ENCODE measurements at regions not wholly inside any gene's neighbourhood (a gene's known extent, or its start where the extent isn't known, plus 50 kb on each side); places are given as distances from the start of the nearest gene placed in this dataset.

DNA sequence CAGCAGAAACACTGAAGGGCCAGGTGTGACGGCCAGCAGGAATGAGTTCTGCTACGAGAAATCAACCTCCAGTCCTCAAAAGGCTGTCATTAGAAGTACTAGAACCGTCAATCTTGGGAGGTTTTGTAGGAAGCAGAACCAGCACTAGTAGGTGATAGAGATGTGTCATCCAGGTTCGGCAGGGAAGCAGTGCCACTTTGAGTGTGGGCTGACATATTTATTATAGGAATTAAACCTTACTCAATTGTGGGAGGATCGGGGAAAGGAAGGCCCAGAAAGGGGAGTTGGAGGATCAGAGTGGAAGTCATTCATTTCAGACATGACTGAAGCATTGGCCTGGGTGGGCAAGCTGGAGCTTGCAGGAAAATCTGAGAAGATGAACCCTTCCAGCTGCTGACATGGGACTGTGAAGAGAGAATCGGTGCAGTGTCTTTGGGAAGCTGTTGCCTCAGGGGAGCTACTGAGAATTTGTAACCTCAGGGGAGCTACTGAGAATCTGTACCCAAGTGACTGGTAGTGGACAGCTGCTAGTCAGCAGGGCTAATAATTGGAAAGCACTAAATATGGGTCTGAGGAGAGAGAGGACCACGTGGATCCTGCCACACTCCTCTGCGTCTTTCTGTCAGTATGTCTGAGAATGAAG lies 177.4 kb downstream of the SPRY1 start:
- no peak for DNase-seq (ENCODE audit: low read depth)

DNA sequence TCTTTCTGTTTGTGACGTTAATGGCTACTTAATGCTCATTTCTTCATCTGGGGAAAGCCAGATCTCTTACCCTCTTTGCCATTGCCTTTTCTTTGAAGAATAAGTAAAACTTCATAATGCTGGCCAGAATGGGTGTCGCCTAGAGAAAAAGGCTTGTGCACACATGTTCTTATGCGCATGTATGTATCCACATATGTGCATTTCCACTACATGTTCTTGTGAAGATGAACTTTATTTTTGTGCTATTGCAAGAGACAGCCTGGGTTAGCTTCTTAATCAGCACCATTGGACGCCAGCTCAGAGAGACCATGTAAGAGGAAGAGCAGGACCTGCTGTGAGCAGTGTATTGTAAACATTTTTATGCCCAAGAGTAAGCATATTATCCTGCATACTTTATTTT lies 178.7 kb downstream of the SPRY1 start:
- DNase-seq (ENCODE audit: low read depth) = no peak

DNA sequence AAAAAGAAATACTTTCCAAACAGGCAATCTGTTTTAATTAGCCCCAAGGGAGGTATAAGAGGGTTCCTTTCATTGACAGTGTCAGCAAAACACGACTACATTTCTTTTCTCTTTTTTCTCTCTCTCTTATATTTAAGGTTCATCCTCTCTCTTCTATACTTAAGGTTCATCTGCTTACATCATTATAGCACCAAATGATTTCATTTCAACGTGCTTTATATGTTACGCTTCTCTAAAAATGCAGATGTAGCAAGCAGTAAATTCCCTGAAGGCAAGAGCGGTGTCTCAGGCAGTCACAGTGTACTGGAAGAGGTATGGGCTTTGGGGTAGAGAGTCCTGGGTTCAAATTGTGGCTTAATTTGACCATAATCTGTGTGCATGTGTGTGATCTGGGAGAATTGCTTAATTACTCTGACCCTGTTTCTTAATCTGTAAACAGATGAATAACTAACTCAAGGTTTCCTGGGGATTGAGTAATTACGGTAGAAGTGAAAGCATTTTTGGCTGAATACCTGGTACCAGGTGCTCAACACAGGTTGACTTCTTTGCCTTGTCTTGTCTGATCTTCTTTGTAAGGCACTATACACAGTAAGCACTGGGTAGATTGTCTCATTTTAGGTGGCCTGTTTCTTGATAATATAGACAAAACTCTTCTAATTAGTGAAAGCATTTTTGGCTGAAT lies 180.8 kb downstream of the SPRY1 start:
- DNase-seq (ENCODE audit: low read depth) = no peak

DNA sequence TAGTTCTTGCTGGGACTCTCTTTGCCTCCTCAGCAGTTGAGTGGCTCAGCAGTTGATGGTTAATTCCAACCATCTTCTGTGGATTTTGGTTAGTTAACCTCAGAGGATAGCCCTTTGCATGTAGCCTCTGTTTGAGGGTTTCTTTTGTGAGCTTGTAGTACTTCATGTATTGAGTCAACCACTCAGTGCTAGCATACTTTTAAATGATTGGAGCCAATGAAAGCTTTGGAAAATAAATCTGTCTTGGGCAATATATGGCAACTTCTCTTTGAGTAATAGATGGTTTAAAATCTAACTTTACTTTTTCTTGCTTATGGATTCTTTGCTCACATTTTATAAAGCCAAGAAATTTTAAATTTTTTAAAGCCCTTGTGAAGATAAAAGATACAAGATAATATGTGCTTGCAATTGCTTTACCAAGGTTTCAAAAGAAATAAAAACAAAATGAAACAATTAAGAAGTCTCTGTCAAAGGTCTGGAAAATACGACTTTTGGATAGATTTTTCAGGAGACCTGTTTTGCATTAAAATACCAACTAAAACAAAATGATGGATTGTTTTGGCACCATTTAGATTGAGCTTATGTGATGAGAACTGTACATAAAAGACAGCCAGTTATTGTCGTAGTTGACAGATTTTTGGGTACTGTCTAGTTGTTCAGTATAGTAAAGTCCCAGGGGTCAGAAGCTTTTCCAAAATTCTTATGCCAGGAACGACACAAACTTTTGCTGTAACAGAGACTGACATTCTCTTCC lies 181.9 kb downstream of the SPRY1 start:
- DNase-seq (ENCODE audit: low read depth) = no peak

DNA sequence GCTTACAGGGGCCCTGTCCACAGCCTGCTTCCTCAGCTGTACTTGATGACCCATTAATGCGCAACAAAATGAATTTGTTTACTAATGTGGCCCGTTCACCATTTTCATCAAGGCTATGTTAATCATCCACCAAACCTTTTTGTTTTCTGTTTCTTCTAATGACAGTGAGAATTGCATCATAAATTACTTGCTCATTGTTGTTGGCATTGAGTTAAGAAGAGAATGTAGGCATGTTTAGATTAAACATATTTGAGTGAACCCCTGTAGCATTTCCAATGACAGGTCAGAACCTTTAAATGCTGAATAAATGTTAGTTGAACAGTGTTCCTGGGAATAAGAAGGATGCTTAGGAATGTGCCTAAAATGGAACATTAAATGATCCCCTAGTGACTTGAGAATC lies 183.4 kb downstream of the SPRY1 start:
- DNase-seq (ENCODE audit: low read depth) = no peak

DNA sequence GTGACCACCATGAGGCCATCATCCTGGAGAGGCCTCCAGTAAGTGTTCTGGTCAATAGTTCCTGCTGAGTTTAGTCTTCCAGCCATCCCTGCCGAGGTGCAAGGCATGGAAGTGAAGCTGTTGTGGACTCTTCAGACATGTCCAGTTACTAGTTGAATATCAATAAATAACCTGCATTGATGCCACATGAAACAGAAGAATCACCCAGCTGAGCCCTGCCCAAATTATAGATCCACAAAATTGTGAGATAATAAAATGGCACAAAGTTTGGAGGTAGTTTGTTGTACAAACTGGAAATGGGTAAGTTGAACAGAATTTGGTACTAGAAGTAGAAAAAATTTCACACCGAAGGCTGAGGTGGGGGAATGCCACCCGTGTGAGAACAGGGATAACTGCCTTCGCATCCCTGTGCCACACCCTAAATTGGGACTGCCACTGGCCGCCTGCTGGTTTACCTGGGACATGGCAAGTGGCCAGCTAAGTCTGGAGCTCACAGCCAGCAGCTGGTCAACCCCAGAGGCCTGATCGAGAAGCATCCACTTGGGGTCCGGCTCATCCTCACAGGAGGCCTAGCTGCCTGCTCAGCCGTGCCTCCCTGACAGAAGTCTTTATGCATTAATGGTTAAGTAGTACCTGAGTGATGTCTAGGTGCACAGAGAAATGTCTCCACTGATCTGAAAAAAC lies 184.5 kb downstream of the SPRY1 start:
- DNase-seq (ENCODE audit: low read depth) = no peak

DNA sequence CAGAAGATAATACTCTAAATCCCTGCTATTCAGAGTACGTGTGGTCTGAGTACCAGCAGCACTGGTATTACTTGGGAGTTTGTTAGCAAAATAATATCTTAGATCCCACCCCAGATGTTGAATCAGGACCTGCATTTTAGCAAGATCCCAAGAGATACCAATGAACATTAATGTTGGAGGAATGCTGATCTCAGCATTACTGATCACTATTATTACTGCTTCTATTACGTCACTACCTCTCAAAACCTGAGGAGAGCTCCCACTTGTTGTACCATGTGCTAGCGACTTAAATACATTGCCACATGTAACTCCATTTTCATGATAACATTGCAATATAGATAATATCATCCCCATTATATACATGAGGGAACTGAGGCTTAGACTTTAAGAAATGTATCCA lies 185.2 kb downstream of the SPRY1 start:
- no peak for DNase-seq (ENCODE audit: low read depth)

DNA sequence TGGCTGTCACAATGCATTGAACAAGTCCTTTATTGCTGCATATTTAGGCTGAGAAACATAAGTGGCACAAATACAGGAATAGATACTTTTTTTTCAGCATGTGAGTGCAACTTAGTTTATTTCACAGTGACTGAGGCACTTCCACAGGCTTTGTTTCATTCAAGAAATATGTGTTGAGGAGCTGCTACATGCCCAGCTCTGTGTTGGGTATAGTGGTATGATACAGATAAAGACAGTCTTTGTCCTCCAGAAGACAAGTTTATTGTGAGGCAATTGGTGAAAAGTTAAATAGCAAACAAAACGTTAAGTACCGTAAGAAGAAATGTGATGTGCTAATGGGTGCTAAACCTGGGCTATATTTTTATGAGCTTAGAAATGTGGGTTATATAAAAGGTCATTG lies 186.4 kb downstream of the SPRY1 start:
- DNase-seq (ENCODE audit: low read depth) = no peak

DNA sequence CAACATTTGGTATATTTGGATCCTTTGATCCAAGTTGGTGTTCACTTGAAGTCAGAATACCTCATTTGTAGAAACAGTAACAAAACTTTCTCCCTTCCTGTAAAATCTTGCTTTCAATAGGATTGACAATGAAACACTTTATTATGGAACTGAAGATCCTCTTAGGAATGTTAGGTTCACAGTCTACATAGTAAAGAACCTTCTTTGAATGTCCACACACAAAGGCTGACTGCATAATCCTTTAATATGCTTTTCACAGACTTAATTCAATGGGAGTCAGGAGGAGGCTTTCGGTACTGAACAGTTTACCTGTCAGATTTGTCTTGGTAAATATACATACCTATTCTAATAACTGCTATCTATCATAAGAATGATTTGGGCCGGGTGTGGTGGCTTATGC lies 188.5 kb downstream of the SPRY1 start:
- no peak for DNase-seq (ENCODE audit: low read depth)

DNA sequence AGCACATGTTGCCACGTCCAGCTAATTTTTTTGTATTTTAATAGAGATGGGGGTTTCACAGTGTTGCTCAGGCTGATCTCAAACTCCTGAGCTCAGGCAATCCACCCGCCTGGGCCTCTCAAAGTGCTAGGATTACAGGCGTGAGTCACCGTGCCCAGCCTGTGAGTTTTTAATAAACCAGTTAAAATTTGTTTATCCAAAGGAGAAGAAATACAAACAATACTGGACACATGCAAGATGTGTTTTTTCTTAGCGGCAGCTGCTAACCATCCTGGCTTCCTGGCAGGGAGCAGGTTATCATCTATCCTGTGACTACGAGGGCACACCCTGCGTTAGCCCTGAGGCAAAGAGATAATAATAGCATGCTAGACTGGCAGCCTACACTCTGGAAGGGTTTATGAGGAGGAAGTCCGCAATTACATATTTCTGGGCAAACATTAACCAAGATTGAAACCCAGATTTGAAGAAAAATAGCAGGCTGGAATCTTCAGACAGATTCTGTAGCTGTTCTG lies 191.4 kb downstream of the SPRY1 start:
- peak; percentile 96 for DNase-seq (ENCODE audit: low read depth)

DNA sequence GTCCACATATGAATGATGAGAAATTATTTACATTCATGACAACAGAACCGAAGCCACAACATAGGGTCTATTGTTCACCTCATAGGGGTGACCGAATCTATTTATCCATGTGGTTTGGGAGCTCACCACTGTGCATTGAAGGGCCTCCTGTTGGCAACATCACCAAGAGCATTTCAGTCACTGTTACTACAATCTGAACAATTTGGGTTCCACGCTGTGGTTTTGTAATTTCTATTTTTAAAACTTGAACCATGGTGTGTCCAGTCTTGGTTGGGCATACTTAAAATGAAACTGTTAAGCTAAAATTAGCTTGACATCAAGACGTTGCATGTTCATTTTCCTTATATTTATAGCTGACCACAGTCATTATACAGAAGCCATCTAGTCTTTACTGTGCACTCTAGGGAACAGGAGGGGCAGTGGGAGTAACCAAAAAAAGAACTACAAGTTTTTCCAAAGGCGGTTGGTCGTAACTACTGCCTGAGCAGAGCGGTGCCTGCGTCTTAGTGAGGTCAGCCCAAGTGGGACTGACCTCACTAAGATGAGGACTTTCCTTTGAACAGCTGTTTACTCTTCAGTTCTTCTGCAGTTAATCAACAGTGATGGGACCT lies 192.1 kb downstream of the SPRY1 start:
- peak; percentile 78 for DNase-seq (ENCODE audit: low read depth)

DNA sequence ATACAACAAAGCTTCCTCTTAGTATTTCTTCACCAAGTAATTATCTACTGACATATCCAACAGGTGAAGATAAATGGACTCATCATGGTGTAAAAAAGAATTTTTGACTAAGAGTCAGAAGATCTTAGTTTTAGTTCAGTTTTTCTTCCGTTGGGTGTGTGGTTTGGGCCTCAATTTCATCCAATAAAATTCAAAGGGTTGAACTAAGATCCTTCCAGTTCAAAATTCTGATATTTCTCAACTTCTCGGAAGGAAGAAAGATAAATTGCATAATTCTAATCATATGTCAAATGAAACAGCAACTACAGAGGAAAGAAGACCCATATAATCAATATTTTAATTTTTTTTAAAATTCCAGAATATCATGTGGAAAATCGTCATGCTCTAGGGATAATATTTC lies 192.7 kb downstream of the SPRY1 start:
- DNase-seq (ENCODE audit: low read depth) = no peak

DNA sequence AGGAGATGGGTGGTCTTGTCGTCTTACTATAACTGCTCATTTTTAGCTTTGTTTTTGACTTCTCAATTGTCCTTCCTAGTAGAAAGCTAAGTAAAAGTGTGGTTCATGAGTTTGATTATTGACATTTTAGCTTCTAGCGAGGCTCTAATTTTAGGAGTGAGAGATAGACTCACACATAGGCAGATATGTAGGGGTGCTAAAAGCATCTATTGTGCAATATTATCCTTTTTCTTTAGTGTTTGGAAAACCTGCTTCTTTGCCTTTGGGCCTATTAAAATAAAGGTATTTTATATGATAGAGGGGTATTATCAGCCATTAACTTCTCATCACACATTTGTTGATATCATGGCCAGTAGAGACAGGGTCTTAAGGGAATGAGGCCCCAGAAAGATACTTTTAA lies 195.3 kb downstream of the SPRY1 start:
- no peak for DNase-seq (ENCODE audit: low read depth)

DNA sequence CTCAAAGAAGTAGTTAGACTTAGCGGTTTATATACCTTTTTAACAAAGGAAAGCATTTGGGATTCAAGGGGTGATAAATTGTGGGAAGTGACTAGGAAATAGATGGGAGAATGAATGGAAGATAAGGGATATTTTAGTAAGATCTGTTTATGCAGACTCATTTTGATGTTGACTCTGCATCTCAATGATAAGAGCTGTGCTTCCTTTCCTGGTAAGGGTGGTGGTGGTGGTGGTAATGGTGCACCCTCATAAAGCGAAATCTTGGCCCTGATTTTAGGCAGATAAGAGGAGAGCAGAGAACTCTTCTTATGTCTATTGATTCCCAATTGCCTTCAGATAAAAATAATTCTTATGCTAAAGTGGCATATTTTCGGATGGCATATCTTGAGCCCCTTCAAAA lies 197.1 kb downstream of the SPRY1 start:
- no peak for DNase-seq (ENCODE audit: low read depth)

DNA sequence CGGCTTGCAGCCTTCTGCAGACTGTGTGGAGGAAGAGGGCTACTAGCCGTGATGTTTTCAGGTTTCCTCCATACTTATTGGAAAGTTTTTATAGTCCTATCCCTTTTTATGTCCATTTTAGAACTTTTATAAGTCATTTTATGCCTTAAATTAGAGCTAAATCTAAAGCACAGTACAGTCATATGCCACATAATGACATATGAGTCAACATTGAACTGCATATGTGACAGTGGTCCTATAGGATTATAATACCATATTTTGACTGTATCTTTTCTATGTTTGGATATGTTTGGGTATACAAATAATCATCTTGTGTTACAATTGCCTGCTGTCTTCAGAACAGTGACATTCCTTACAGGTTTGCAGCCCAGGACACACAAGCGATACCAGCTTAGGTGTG lies 200.2 kb downstream of the SPRY1 start:
- no peak for DNase-seq (ENCODE audit: low read depth)

DNA sequence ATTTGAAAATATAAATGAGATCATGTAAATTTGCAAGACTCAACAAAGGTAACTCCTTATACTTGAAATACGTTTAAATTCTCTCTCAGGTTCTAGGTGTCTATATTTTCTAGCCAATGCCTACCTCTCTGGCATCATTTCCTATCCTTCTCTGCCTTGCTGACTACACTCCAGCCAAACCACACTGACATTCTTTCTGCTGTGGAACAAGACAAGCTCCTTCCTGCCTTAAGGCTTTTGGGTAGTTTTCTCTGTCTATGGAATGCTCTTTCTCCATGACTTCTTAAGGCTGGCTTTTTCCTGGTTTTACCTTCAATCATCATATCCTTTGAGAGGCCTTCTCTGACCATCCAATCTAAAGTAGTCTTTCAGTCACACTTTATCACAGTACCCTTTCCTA lies 201.0 kb downstream of the SPRY1 start:
- no peak for DNase-seq (ENCODE audit: low read depth)

DNA sequence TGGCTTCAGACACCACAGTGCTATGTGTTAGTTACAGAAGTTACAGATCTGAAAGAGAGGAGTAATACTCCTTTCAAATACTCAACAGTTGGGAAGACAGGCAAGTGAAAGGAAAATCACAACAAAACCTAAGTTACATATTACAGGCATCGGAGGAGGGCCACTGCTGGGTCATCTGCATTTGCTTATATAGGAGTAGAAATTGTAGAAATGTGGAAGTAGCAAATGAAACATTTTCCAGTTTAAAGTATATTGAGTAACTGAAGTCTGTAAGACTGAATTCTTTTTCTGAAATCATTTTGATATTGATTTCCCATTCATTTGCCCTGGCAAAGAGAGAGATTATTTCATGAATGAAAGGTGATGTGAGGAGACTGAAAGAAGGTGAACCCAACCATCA lies 201.7 kb downstream of the SPRY1 start:
- DNase-seq (ENCODE audit: low read depth) = no peak

DNA sequence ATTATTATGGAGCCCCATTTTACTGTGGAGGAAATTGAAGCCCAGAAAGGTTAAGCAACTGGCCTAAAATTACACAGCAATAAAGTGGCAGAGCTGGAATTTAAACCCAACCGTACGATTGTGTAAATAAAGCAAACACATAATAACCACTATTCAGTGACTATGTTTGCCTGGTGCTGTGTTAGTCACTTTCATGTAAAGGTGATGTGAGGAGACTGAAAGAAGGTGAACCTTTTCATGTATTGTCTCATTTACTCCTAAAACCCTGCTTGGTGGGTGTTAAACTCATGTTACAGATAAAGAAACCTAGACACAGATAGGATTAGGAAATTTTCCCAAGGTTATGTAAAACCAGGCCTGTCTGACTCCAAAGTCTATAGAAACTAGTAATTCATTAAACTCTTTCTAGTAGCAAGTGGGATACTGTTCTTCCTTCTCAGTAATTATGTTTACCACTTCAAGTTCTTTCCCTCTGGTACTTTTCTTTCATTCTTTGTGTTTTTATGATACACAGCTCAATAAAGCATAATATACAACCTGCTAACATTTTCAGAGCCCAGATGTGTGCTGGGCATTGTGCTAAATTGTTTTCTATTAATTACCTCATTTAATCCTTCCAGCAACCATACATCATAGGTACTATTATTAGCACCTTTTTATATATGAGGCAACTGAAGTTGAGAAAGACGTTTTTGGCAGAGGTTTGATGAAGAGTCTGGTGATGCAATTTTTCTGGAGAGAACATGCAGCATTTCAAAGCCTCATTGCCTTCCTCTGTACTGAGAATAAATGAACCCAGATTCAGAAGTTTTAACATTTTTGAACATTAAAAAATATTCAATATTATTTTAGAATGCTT lies 202.7 kb downstream of the SPRY1 start:
- peak; percentile 24 for DNase-seq (ENCODE audit: low read depth)

DNA sequence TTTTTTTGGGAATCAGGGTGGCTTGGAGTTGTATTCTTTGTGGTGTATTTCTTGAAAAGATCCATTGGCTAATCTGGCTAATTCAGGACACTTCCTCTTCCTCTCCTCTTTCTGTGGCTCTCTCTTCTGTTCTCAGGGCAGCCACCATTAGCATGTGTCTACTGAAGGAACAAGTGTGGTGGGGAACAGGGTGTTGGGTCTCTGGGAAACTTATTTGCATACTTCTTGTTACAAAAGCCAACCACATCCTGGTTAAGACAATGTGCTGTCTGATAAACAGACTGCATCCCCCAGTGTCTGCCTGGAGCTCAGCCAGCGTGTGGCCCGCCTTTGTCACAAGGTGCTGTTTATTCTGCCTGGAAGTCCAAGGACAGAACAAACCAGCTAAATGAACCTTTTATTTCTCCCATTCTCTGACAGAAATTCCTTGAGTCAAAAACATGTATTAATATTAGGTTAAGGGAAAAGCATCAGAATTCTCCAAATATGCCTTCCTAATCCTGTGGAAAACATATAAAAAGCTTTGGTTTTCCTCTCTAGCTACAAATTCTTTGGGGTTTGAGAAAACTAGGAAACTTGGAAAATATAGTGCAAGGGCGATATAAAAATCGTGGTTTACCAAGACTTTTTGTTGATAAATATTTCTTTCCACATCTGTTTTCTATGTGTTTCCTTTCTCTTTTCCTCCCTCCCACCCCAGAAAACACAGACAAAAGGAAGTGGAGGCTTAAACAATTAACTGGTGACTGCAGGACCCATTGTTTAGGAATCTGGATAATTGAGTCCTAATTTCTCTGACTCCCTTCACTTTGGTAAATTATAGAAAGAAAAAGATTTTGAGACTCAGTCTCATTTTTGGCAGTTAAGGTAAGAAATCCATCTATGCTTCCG lies 203.6 kb downstream of the SPRY1 start:
- DNase-seq (ENCODE audit: low read depth) = peak; percentile 53
